HG03521 (cell line): ENCODE measurements at regions not wholly inside any gene's neighbourhood (a gene's known extent, or its start where the extent isn't known, plus 50 kb on each side); places are given as distances from the start of the nearest gene placed in this dataset.

Source experiments
- ATAC-seq: cut with Tn5 transposase; IDR thresholded peaks from one replicate; pipeline ENCODE4 v1.9.1; 2021; ENCODE audit warnings: mild to moderate bottlenecking, moderate library complexity; ENCODE audit not compliant: unreplicated experiment

DNA sequence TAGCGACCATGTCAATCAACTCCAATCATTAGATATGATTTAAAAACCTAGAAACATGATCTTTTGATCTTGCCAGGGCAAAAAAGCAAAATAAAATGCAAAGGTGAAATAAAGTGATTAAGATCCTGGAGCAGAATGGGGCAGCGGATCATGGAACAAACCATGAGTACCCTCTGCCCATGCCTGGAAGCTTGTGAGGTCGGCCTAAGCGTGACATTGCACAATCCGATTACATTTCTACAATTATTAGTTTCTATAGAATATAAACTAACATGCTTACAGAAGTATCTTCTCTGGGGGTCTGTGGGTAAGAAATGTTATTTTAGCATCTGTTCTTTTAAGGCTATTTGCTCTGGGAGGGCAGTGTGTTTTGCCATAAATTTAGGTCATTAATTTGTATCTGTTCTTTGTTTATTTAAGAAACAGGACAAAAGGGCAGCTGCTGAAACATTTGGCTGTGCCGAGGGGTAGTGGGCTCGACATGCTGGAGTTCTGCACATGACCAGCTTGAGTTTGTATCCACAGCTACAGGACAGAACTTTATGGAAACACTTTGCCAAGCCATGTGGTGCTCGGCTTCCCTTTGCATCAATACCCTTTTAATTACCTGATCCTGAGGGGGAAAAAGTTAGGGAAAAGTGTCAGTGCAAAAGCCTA, 55.9 kb downstream of the ZBTB18 start:
- no peak for ATAC-seq

DNA sequence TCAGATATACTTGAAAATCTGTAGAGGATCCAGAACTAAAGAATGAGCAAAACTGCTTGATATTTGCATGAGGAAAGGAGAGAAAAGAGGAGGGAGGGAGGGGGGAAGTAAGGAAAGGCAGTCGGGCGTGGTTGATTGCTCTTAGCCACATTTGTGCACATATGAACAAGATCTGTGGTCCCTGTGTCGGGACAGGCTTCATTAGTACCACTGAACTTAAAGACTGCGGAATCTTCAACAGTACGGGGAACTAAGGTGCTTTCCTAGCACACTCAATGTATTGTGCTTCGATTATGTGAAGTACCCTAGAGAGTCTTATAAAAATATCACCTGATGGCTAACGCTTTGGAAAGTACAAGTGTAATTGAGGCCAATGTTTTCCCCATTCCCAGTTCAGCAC, 59.9 kb downstream of the ZBTB18 start:
- ATAC-seq, result no peak

DNA sequence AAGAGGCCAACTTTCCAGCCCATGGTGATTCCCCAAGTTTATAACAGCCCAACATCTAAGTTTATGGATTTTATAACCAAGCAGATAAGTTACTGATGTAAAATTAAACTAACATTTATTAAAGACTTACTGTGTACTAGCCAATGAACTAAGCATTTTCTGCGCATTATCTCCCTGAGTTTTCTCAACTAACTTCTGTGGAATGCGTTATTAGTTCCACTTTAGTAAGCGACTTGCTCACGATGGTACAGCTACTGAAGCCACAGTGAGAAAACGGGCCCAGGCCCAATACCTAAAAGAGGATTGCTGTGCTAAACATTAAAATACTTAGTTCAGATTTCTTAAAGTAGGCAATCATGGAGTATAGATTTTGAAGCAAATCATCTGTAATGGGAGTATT, 61.0 kb downstream of the ZBTB18 start:
- ATAC-seq, result no peak

DNA sequence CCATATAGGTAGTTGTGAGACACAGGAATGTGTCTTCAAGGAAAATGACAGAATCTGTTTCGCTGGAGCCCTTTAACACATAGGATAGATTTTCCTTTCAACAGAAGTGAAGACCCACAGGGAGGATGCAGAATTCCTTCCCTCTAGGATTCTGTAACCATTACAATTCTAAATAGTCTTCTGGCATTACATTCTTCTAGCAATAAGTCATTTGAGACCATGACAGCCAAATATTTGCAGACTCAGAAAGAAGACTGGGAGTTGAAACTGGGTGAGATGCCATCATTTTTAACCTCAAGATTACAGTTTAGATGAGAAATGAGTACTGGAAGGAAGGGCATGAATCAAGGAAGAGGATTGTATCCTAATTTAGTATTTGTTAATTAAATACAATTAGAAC, 61.6 kb downstream of the ZBTB18 start:
- ATAC-seq, result no peak

DNA sequence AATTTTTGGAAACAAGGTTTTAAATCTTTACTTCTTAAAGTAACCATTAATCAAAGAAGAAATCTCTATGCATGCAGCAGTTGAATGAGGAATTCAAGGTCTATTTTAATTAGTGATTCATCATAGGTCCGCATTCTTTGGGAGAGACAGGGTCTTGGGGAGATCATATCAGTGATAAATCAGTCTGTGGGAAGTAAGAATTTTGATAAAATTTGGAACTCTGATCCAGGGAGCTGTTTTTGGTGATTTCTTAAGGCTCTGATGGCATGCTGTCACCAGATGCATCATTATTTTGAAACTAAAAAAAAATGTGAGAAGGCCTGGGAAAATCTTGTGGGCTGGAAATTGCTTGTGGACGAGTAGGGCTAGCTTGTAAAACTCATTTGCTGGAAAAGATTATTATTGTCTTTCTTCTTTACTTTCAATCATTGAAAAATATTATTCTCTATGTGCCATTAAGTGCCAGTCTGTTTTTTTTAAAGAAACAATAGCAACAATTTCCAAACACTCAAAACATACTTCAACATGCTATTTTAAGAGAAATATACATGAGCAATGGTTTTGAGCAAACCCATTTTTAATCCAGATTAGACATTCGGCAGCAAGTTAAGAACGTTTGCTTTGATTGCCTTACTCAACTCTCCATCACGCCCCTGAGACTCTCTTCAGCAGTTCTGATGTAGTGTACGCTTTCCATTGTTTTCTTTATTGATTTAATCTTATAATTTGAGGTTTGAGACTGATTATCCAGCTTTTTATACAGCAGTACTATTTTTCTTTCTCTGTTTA, 62.6 kb downstream of the ZBTB18 start:
- no peak for ATAC-seq

DNA sequence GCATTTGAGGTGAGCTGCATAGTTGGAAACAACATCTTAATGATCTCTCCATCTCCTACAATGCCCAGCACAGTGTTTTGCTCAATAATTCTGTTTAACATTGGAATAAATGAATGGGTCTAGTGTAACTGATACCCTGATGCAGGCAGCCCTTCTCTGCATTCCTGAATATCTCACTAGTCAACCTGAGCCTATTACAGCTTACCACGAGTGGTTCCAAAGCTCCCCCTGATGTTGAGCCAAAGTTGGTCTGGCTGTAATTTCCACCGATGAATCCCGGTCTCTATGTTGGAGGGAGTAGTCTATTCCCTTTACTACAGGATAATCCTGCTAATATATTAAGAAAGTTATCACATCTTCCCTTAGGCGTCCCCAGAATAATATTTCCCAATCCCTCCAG, 63.8 kb downstream of the ZBTB18 start:
- no peak for ATAC-seq

DNA sequence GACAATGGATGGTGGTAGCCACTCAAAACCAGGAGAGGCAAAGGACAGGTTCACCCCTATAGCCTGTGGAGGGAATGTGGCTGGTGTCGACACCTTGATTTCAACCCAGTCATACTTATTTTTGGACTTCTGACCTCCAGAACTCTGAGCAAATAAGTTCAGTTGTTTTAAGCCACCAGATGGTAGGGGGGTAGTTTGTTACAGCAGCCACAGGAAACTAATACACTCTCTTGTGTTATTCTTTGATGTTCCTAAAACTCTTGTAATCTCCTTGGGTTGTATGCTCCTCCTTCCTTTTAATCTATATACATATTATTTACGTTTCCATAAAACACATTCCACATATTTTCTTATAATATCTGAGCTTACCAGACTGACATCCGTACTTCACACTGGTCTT, 65.9 kb downstream of the ZBTB18 start:
- ATAC-seq, result no peak

DNA sequence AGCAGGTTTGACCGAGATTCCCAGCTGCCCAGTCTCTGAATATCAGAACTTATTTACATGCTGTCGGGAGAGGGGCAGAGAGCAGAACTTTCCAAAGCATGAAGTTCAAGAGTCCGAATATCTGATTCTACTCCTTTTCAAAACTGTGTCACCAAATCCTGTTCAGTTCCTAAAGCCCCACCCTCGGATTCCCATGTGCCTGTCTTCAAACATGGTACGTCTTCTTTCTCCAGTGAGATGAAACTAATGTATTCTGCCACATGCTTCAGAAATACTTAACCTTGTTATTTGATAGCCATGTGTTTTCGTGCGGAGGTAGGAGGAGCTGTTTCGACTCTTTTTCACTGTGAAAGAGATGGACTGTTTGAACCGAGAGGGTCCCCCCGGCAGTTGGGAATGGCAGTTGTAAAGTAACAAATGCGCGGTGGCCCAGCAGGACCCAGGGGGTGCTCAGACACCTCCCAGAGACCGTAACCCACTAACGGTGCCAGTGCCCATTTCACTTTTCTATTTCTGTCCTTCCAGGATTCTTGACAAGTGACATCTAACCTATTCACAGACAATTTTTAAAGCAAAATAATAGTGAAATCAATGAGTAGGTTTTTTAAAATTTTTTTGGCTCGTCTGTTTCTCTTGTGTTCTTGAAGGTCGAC, 67.2 kb downstream of the ZBTB18 start:
- ATAC-seq, result no peak

DNA sequence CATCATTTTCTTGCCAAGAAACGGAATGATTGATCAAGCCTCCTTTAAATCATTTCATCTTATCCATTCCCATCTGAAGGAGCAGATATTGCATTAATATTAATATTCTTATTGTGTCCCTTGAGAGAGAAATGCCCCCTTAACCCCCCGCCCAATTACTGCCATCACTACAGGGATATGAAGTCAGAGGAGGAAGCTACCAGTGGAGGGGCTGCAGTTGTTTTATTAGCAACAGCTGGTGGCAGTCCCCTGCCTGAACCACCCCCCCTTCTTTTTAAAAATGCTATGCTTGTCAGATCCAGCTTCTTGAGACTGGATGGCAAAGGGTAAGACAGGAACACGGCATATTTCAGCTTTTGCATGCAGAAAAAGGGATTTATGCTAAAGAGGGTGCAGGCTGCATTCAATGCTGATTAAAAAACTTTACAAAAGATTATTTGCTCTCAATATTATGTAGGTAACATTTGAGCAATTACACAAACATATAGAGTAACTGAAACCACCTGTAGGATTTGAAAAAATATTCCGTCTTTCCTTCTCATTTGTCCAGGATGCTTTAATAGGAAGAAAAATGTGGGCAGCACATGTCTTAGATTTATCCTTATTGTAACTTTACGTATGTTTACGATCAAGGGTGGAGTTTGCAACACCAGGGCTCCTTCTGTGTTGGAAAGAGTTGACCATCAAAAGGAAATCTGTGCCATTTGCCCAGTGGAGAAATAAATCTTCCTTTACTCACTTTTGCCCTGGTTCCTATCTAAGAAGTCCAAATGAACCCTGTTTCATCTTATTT, 77.7 kb downstream of the ZBTB18 start:
- no peak for ATAC-seq

DNA sequence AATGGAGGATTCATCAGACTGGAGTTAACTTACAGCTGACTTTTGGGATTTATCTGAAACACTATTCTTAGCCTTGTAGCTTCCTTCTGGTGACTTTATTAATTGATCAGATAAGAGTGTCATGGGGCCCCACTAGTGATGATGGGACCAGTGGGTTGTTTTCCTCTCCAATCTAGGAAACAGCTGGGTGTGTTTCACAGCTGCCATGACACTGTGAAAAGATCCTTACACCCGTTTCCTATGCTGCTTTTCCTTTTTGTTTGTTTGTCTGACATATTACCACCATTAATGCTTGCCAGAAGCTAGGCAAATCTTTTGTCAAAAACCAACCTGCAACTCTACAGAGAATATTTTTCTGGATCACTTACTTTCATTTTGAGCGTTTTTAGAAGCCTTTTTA, 86.2 kb downstream of the ZBTB18 start:
- no peak for ATAC-seq

DNA sequence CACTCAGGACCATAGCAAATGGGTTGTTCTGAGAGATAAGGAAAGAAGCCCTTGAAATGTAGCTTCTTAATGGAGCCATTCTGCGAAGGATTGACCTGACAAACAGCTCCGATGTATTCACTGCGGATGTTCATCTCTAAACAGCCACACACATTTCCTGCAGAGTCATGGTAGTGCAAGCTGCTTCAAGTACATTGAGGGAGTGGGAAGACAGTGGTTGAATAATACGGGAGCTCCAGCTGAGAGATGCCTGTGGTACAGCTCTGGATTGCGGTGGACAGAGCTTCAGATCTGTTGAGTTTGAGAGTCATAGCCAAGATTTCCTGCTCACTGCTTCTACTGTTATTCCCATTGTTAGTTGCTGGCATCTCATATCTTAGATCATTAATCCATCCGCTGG, 86.6 kb downstream of the ZBTB18 start:
- ATAC-seq, result no peak

DNA sequence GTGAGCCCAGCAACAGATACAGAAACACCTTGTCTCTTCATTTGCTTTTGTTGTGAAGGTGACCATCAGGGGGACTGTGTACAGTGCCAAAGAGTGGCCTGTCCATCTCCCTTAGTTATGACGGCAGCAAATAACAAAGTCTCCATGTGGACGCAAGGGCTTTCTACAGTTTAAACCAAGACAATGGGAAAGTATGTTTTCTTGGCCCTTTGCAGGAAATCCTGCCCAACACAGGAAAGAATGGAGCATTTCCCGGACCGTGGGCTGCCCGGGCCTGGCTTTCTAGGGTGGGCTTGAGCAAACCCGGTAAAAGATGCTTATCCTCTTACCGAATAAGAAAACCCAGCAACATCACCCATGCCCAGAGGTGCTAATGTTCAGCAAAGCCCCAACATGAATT, 87.3 kb downstream of the ZBTB18 start:
- ATAC-seq, result no peak

DNA sequence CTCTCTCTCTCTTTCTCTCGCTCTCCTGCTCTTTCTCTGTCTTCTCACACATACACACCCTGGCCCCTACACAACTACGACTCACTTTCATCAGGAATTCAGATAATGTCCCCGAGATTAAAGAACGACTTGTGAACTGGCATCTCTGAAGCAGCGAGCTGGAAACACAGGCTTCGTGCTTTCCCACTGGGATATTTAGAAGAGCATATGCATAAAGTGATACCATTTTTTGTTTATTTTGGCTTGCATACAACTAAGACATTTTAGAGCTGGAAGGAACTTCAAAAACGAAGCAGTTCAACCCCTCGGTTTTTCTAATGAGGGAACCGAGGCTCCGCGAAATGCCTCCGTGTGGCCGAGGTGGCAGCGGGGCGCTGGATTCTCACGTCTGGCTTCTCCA, 88.6 kb downstream of the ZBTB18 start:
- ATAC-seq, result no peak

DNA sequence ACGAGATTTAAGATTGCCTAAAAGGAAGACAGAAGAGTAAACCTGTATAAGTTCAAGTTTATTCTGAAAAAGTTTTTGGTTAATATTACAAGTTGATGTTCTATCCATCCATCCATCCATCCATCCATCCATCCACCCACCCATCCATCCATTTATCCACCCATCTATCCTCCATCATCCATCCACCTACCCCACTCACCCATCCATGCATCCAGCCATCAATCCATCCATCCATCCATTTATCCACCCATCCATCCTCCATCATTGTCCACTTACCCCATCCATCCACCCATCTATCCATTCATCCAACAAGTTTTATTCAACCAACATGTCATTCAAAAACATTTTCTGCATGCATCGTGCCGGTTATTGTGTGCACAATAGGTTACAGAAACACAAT, 89.3 kb downstream of the ZBTB18 start:
- ATAC-seq, result no peak

DNA sequence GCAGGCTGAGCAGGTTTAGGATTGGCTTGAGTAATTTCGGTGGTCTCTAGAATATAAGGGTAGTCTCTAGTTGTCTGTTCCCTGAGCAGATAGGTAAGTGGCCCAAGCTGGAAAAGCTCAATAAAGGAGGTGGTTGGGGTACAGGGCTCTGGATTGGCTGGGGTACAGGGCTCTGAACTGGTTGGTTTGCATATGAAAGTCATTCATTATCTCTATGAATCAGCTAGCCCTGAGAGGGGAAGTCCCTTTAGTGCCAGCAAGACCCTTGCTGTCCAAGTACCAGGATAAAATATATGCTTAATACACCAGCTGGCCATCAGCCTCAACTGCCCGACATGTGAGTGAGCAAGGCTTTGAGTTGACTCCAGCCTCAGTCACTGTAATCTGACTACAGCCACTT, 93.0 kb downstream of the ZBTB18 start:
- no peak for ATAC-seq

DNA sequence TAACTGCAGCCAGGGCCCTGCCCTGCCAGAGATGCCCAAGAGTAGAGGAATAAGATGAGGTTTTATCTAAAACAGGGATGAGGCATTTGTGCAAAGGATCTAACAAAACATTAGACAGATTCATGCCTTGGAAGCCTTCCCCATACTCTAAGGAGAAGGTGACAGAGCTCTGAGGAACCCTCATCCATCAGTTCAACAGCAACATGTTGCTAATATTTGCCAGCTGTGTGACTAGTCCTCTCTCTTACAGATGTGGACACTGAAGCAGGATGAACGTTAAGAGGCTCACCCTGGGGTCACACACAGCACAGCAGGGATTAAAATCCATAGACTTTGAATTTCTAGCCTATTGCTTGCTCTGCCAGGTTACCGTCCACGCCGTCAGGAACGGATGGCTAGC, 99.0 kb downstream of the ZBTB18 start:
- no peak for ATAC-seq

DNA sequence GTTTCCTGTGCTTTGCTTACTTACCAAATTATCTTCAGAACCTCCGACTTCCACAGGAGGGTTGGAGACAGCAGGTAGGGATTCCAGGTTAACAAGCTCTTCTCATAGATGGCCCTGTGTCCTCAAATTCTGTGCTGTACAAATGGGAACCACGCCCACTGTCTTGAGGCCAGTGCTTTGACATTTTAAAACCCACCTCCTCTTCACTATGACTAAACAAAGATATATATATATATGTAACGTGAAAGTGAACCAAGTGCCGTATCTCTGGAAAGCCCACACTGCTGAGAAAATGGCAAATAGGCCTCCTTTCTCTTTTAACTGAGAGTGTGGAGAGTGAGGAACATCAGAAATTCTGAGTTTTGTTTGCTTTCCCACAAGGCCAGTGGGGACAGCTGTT, 99.6 kb downstream of the ZBTB18 start:
- ATAC-seq, result no peak

DNA sequence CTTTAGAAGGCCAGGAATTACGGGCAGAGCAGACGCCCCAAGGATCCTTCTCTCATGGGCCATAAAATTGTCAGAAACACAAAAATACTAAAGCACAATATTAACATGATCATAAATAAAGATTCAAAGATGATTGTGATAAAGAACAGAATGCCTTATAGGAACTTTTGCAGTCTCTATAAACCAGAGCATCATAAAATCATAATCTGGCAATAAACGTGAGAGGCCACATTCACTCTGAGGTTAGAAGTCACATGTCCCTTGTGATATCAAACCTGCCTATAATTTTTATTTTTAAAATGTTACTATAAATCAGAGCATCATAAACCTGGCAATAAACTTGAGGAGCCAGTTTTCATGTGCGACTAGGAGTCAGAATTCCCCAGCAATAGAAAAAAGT, 100.5 kb downstream of the ZBTB18 start:
- ATAC-seq, result no peak

DNA sequence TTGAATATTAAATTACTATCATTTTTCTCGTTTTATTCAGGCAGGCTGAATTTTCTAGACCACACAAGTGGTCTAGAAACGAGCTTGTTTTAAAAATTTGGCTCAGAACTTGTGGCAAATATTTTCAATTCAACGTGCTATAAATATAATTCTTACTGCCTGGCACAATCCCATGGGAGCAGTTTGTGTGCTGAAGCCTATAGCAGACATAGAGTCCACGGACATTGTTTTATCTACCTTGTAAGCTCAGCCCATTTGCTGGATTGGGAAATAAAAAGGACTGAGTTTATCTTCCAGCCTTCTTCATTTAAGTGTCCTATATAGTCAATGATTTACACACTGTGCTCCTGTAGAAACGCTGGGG, 103.4 kb downstream of the ZBTB18 start:
- no peak for ATAC-seq

DNA sequence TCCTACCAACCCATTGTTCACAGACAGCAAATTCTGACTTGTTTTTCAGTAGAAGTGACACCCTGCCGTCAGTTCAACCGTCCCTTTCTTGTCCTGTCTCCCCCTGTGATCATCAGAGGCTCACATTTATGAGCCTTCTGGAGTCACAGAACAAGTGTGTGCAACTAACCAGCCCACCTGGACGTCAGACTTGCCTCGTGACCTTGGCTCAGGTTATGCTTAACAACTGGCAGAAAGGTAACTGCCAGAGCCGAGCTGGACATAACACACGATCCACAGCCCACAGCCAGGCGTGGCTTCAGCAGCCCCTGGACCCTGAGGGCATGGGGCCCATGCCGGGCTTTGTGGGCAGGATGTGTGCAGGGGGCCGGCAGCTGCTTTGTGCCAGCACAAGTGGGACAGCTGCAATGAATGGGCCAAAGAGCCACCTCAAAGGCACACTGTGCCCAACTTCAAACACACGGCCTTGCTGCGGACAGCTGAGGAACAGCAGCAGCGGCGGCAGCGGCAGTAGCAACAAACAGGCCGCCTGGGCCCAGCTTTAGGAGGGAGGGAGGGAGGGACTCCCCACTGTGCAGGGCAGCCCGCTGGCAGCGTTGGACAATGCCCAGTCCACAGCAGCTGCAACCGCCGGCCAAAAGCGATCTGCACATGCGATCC, 103.9 kb downstream of the ZBTB18 start:
- no peak for ATAC-seq

DNA sequence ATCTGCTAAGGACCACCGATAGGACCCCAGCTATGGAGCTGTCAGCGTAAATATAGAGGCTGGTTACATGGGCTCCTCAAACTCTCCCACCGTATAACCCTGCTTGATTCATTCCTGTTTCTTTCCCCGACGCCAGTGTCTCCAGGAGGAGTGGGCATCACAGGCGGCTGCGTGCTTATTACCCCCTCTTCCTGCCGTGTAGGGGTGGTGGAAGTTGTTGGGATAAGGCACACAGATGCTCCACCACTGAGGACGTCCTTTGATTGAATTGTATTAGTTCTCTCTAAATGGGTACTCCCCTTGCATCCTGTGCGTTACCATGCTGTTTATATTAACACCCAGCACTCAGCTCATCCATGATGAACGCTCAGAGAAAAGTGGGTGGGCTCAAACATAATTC, 104.6 kb downstream of the ZBTB18 start:
- ATAC-seq, result no peak
